ENCODE measurements at regions not wholly inside any gene's neighbourhood (a gene's known extent, or its start where the extent isn't known, plus 50 kb on each side); places are given as distances from the start of the nearest gene placed in this dataset.

DNA sequence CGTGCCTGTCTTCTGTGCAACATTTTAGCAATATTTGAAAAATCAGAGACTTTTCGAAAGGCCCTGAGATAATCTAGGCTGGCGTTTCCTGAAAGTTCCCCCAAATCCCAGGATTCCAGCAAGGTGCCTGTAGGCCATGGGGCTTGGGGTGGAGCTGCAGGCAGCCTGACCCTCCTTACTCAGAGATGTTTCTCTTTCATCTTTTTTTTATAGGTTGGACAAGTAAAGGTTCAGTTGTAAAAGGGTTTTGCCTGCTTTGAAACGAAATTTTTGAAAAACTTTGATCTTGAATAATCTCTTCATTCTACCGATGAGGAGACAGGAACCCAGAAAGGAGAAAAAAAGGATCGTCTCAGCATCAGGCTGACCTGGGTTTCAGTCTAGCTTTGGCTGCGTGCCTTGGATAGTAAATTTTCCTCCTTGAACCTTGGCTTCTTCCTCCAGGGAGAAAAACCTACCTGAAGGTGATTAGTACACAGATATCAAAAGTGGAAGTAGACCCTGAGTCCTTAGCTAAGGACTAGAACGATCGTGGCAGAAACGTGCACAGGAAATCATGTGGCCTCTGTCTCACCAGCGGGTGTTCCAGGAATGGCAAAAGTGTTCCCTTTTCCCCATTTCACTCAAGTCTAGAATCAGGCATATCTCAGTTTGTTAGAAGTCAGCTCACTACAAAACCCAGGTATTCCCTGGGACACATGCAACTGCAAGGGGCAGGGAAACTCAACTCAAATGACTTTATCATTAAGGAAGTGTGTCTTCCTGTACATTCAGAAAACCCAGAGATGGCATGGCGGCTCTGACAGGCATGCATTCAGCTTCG is 128.2 kb upstream of the PTPN1 start (continued):
- TF ChIP-seq, protein P1, sequence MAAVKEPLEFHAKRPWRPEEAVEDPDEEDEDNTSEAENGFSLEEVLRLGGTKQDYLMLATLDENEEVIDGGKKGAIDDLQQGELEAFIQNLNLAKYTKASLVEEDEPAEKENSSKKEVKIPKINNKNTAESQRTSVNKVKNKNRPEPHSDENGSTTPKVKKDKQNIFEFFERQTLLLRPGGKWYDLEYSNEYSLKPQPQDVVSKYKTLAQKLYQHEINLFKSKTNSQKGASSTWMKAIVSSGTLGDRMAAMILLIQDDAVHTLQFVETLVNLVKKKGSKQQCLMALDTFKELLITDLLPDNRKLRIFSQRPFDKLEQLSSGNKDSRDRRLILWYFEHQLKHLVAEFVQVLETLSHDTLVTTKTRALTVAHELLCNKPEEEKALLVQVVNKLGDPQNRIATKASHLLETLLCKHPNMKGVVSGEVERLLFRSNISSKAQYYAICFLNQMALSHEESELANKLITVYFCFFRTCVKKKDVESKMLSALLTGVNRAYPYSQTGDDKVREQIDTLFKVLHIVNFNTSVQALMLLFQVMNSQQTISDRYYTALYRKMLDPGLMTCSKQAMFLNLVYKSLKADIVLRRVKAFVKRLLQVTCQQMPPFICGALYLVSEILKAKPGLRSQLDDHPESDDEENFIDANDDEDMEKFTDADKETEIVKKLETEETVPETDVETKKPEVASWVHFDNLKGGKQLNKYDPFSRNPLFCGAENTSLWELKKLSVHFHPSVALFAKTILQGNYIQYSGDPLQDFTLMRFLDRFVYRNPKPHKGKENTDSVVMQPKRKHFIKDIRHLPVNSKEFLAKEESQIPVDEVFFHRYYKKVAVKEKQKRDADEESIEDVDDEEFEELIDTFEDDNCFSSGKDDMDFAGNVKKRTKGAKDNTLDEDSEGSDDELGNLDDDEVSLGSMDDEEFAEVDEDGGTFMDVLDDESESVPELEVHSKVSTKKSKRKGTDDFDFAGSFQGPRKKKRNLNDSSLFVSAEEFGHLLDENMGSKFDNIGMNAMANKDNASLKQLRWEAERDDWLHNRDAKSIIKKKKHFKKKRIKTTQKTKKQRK (IDR thresholded peaks at IDR 0.05; ENCODE audit: borderline replicate concordance, low read depth, low read length) = no peak
- 0 out of 2 replicates have a peak, but pooled peaks have one; percentile 7 for TF ChIP-seq CXXC5 (CRISPR knock-in tag; IDR thresholded peaks at IDR 0.05)

DNA sequence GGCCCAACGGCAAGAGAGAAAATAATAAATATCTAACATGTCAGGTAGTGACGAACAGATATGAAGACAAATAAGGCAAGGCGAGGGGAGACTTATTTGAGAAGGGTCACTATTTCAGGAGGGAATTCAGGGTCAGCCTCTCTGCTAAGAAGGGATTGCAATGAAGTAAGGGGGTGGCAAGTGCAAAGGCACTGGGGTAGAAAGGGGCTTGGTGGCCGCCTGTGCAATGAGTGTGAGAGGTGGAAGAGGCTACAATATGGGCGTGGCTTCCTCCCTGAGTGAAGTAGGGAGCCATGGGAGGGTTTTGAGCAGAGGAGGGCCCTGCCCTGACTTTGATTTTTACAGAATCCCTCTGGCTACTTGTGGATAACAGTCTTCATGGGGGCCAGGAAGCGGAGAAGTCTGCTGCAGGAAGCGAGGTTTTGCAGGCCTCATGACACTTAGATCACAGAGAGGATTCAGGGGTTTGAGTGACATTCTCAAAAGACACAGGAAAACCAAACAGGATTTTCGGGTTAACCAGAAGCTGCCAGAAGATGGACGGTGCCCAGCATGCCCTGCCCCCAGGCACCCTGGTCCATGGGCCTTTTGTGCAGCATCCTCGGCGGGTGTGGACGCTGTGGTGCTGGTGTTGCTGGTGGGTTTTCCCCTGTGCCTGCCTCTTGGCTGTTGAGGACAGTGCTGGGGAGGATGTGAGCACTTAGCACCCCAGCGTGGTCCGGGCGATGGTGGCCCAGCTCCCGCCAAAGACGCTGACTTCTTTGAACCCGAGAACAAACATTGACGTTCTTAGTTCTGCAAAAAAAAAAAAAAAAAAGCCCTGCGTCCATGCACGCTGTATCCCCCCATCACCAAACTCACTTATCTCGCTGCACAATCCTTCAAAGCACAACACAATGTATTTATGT is 124.2 kb upstream of the PTPN1 start:
- no peaks in the 10 kb centered on the region for H3K79me2 ChIP-seq (ENCODE audit: control insufficient read depth, insufficient read depth, low read length)
- H3K36me3 ChIP-seq (ENCODE audit: control insufficient read depth, insufficient read depth, low read length) = no peaks in the 10 kb centered on the region
- peaks cover 53 to 60% of the 10 kb centered on the region in 2 experiments for H3K4me1 ChIP-seq (replicated peaks in 1 of 2; ENCODE audit: control insufficient read depth in 2 of 2, insufficient read depth in 2 of 2, low read length in 2 of 2)
- no peak overlapping the region for H3K4me3 ChIP-seq
- H3K27ac ChIP-seq (ENCODE audit: extremely low read depth, low read depth, low read length) = no peak overlapping the region
- FAIRE-seq (no peak), DNase-seq (ENCODE audit: extremely low read depth in 1 of 4, low spot score in 3 of 4) (peak in 3 of 4 experiments; percentile 34 to 59 (median 40)), ATAC-seq (no peak; the same call in 2 of the 3 replicates)
- intact Hi-C loops (cut with micrococcal nuclease) = no loop called here
- no peaks in the 10 kb centered on the region for H3K9me1 ChIP-seq (ENCODE audit: control insufficient read depth, insufficient read depth, low read length)
- POLR2A ChIA-PET = interaction anchor here (0.6 kb wide), 1 partner anchor 200 kb away, joined by 3 read pairs; no protein-coding TSS in a partner anchor
- in situ Hi-C loops (cut with MboI) = no loop called here
- no TSS peak for BruUV-seq (replicated peaks)
- CTCF ChIA-PET (ENCODE audit: low intra/inter-chr PET ratio) = no interaction called here
- WGBS (ENCODE audit: insufficient coverage, low coverage, missing lambda C conversion rate) = 48% methylated on average over 18 of the region's 22 CpGs
- no peaks in the 10 kb centered on the region for H3K27me3 ChIP-seq (ENCODE audit: control insufficient read depth in 2 of 2, insufficient read depth in 2 of 2, low read length in 2 of 2)
- H3K9me3 ChIP-seq (replicated peaks; ENCODE audit: control insufficient read depth, insufficient read depth, low read depth, low read length) = no peaks in the 10 kb centered on the region
- peak overlapping the region; percentile 53 for H3K4me2 ChIP-seq (ENCODE audit: insufficient read depth, low read length)
- H4K20me1 ChIP-seq (replicated peaks; ENCODE audit: control insufficient read depth, insufficient read depth, low read length) = no peaks in the 10 kb centered on the region
- peak overlapping the region; percentile 32 for H2AFZ ChIP-seq (ENCODE audit: low read depth, low read length)
- H3K9ac ChIP-seq (ENCODE audit: insufficient read depth in 1 of 2, low read depth in 2 of 2, low read length in 2 of 2) = 0 out of 4 replicates have a peak overlapping the region, but pooled peaks of 1 of the 2 experiments have one; percentile 65
- TF ChIP-seq PHF8 (IDR thresholded peaks at IDR 0.05; ENCODE audit: borderline replicate concordance, low read length) (no peak), CREM (IDR thresholded peaks at IDR 0.05; ENCODE audit: low read depth) (peak; percentile 43; the same call in 1 of the 2 replicates), RCOR1 (IDR thresholded peaks at IDR 0.05; ENCODE audit: borderline replicate concordance in 1 of 2, low read depth in 2 of 2, low read length in 2 of 2) (peak in 1 of 2 experiments; percentile 83; a peak in 2 of 4 replicates), SETDB1 (IDR thresholded peaks at IDR 0.05; ENCODE audit: low read length) (no peak), SNIP1 (IDR thresholded peaks at IDR 0.05; ENCODE audit: low read depth) (no peak), BCOR (IDR thresholded peaks at IDR 0.05) (peak; percentile 85), ZFP36 (IDR thresholded peaks at IDR 0.05; ENCODE audit: low read depth, low read length, partially characterized antibody) (peak; percentile 64), EP300 (IDR thresholded peaks at IDR 0.05; ENCODE audit: low read length) (peak; percentile 62; the same call in 1 of the 2 replicates), GATA2 (CRISPR knock-in tag; IDR thresholded peaks at IDR 0.05) (peak; percentile 44; the same call in 1 of the 2 replicates), ZNF830 (CRISPR knock-in tag; IDR thresholded peaks at IDR 0.05) (no peak), RBM25 (IDR thresholded peaks at IDR 0.05; ENCODE audit: low read depth, low read length, severe bottlenecking) (peak; percentile 84), DACH1 (IDR thresholded peaks at IDR 0.05; ENCODE audit: partially characterized antibody) (no peak)

All from K562 (cell line).